GM13976 (cell line): ENCODE measurements at regions not wholly inside any gene's neighbourhood (a gene's known extent, or its start where the extent isn't known, plus 50 kb on each side); places are given as distances from the start of the nearest gene placed in this dataset.
"Not testable (repeated sequence)": the region's sequence is repeated elsewhere in the genome, so short reads cannot be mapped to it uniquely, and the experiment has no call there.

Experiments
- DNase-seq: peaks from one replicate; pipeline ENCODE4 v3.0.0; 2012; ENCODE audit warnings: low spot score
- CTCF ChIP-seq: IDR thresholded peaks from 2 replicates; pipeline ENCODE4 v1.5.1; 2012; ENCODE audit warnings: borderline replicate concordance, mild to moderate bottlenecking; ENCODE audit not compliant: insufficient read depth; ENCODE audit errors: extremely low read depth, missing control alignments, control extremely low read depth
- in situ Hi-C: fragments of 300-500 bp; cut with MboI; formaldehyde crosslinking; loops from one replicate; pipeline ENCODE4 v1.12.0; 2022; ENCODE audit warnings: low sequenced_read_pairs, mixed read lengths, inconsistent platforms; ENCODE audit not compliant: unreplicated experiment

GRCh38 chr6:40671001-40671693 lies 84.0 kb upstream of the LRFN2 start:
- no peak for TF ChIP-seq CTCF
- DNase-seq, result no peak
- in situ Hi-C loops, result no loop called here

- TF ChIP-seq CTCF, result no peak
- in situ Hi-C loops, result no loop called here
- no peak for DNase-seq
Measured at GRCh38 chr6:40669343-40669742, 82.2 kb upstream of the LRFN2 start.

GRCh38 chr6:40668203-40668602 lies 81.0 kb upstream of the LRFN2 start:
- in situ Hi-C loops, result no loop called here
- no peak for DNase-seq

GRCh38 chr6:40666530-40666929 lies 79.4 kb upstream of the LRFN2 start:
- no peak for TF ChIP-seq CTCF
- in situ Hi-C loops, result no loop called here

More at GRCh38 chr6:40668203-40668602, 81.0 kb upstream of the LRFN2 start:
- TF ChIP-seq CTCF, result no peak

GRCh38 chr6:40661726-40662125 lies 74.6 kb upstream of the LRFN2 start:
- DNase-seq, result no peak
- no peak for TF ChIP-seq CTCF
- in situ Hi-C loops, result no loop called here

More at GRCh38 chr6:40666530-40666929, 79.4 kb upstream of the LRFN2 start:
- DNase-seq, result no peak

GRCh38 chr6:40656772-40657171 lies 69.6 kb upstream of the LRFN2 start:
- in situ Hi-C loops, DNase-seq: not testable (repeated sequence)

- no peak for DNase-seq
- no peak for TF ChIP-seq CTCF
- in situ Hi-C loops, result no loop called here
Measured at GRCh38 chr6:40654828-40655227, 67.7 kb upstream of the LRFN2 start.
